K562 (cell line): ENCODE measurements at regions not wholly inside any gene's neighbourhood (a gene's known extent, or its start where the extent isn't known, plus 50 kb on each side); places are given as distances from the start of the nearest gene placed in this dataset.

Experiments used
- NFYB ChIP-seq: IDR thresholded peaks from 2 replicates; pipeline ENCODE4 v1.6.1; 2011; ENCODE audit warnings: mild to moderate bottlenecking, moderate library complexity; ENCODE audit not compliant: insufficient read length; ENCODE audit errors: extremely low read depth
- TF ChIP-seq, protein P1 (sequence below): sonication (generic); formaldehyde crosslinking; IDR thresholded peaks from 2 replicates; pipeline ENCODE4 v1.8.0; 2023; ENCODE audit warnings: missing genetic modification reagents, mild to moderate bottlenecking, borderline replicate concordance

DNA sequence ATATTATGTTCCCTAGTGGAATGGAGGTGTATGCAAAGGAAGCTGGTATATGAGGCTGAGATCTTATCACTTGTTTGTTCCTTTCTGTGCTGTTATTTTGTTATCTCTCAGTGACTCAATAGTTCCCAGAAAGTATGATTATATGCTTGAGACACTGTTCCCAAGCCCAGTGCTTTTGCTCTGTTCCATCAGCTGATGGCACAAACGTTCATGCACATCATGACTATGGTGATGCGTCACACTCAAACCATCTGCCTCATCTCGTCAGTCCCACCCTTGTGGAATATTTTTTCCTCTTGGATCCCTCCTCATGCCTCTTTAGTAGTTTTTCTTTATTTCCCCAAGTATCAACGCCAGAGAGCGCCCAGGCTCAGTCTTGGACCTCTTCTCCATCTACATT, 786.9 kb downstream of the AACS start:
- TF ChIP-seq NFYB: no peak
- TF ChIP-seq, protein P1, sequence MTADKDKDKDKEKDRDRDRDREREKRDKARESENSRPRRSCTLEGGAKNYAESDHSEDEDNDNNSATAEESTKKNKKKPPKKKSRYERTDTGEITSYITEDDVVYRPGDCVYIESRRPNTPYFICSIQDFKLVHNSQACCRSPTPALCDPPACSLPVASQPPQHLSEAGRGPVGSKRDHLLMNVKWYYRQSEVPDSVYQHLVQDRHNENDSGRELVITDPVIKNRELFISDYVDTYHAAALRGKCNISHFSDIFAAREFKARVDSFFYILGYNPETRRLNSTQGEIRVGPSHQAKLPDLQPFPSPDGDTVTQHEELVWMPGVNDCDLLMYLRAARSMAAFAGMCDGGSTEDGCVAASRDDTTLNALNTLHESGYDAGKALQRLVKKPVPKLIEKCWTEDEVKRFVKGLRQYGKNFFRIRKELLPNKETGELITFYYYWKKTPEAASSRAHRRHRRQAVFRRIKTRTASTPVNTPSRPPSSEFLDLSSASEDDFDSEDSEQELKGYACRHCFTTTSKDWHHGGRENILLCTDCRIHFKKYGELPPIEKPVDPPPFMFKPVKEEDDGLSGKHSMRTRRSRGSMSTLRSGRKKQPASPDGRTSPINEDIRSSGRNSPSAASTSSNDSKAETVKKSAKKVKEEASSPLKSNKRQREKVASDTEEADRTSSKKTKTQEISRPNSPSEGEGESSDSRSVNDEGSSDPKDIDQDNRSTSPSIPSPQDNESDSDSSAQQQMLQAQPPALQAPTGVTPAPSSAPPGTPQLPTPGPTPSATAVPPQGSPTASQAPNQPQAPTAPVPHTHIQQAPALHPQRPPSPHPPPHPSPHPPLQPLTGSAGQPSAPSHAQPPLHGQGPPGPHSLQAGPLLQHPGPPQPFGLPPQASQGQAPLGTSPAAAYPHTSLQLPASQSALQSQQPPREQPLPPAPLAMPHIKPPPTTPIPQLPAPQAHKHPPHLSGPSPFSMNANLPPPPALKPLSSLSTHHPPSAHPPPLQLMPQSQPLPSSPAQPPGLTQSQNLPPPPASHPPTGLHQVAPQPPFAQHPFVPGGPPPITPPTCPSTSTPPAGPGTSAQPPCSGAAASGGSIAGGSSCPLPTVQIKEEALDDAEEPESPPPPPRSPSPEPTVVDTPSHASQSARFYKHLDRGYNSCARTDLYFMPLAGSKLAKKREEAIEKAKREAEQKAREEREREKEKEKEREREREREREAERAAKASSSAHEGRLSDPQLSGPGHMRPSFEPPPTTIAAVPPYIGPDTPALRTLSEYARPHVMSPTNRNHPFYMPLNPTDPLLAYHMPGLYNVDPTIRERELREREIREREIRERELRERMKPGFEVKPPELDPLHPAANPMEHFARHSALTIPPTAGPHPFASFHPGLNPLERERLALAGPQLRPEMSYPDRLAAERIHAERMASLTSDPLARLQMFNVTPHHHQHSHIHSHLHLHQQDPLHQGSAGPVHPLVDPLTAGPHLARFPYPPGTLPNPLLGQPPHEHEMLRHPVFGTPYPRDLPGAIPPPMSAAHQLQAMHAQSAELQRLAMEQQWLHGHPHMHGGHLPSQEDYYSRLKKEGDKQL: no peak
